Mesothelial cell of epicardium (in vitro differentiated cells): ENCODE measurements at regions not wholly inside any gene's neighbourhood (a gene's known extent, or its start where the extent isn't known, plus 50 kb on each side); places are given as distances from the start of the nearest gene placed in this dataset.

Source experiments
- DNase-seq, 2 experiments: peaks; one replicate each; pipeline ENCODE4 v3.0.0; 2021; ENCODE audit warnings: low spot score in 2 of 2; ENCODE audit not compliant: unreplicated experiment in 2 of 2
- H3K27ac Mint-ChIP-seq: 2 replicates; pipeline ENCODE4 v1.8.0; 2021; ENCODE audit warnings: mixed read lengths
- H3K27me3 Mint-ChIP-seq: 2 replicates; pipeline ENCODE4 v1.8.0; 2021; ENCODE audit warnings: low read depth, mixed read lengths
- H3K36me3 Mint-ChIP-seq: 2 replicates; pipeline ENCODE4 v1.8.0; 2021; ENCODE audit warnings: mixed read lengths
- H3K4me1 Mint-ChIP-seq: 2 replicates; pipeline ENCODE4 v1.8.0; 2021; ENCODE audit warnings: mixed read lengths
- H3K4me3 Mint-ChIP-seq: 2 replicates; pipeline ENCODE4 v1.8.0; 2021; ENCODE audit warnings: mild to moderate bottlenecking, moderate library complexity, mixed read lengths
- H3K9me3 Mint-ChIP-seq: 2 replicates; pipeline ENCODE4 v1.8.0; 2021; ENCODE audit warnings: mixed read lengths
- TF ChIP-seq, protein P1 (sequence below): fragments of 200-600 bp; sonication (generic); IDR thresholded peaks from one replicate; pipeline ENCODE4 v1.5.0; 2021; ENCODE audit warnings: antibody characterized with exemption; ENCODE audit not compliant: unreplicated experiment

DNA sequence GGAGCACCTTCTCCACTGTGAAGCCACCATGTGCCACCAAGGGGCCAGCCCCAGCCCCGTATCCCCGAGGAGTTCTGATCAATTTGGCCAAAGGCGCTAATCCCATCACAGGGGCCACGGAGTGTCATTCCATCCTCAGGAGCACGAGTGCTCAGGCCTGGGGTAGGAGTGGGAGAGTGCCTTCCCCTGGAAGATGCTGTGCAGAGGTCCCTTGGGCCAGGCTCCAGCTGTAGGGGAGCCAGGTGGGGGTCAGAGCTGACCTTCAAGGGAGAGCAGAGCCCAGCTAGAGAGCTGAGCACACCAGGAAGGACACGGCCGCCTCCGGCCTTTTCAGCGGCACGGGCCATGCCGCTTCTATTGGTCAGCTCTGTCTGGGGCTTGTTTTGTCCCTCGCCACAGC lies 1459.9 kb downstream of the BRD1 start:
- TF ChIP-seq, protein P1, sequence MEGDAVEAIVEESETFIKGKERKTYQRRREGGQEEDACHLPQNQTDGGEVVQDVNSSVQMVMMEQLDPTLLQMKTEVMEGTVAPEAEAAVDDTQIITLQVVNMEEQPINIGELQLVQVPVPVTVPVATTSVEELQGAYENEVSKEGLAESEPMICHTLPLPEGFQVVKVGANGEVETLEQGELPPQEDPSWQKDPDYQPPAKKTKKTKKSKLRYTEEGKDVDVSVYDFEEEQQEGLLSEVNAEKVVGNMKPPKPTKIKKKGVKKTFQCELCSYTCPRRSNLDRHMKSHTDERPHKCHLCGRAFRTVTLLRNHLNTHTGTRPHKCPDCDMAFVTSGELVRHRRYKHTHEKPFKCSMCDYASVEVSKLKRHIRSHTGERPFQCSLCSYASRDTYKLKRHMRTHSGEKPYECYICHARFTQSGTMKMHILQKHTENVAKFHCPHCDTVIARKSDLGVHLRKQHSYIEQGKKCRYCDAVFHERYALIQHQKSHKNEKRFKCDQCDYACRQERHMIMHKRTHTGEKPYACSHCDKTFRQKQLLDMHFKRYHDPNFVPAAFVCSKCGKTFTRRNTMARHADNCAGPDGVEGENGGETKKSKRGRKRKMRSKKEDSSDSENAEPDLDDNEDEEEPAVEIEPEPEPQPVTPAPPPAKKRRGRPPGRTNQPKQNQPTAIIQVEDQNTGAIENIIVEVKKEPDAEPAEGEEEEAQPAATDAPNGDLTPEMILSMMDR, result no peak
- Mint-ChIP-seq H3K36me3 (no peaks in the 10 kb centered on the region), H3K27ac (no peak overlapping the region), H3K4me3 (no peak overlapping the region), H3K9me3 (no peaks in the 10 kb centered on the region), H3K27me3 (peaks cover 36% of the 10 kb centered on the region), H3K4me1 (peaks cover 3% of the 10 kb centered on the region)
- no peak for DNase-seq

DNA sequence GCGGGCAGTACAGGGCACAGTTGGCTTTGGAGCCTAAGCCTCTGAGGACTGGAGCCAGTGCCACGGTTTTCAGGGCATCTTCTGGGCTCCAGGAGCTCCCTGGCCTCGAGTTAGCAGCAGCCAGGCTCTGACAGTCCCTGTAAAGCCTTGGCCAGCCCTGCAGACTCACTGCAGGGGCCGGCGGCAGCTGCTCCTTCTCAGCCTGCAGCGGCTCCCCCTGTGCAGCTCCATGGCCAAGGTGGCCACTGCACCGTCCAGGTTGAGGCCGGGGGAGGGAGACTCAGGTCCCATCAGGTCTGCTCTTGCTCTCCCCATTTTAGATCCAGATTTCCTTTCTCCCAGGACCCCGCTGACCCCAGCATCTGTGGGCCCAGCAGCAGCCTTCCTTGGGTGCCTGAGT lies 1461.1 kb downstream of the BRD1 start:
- DNase-seq, result no peak
- no peaks in the 10 kb centered on the region for H3K36me3 Mint-ChIP-seq
- peaks cover 3% of the 10 kb centered on the region for H3K4me1 Mint-ChIP-seq
- no peaks in the 10 kb centered on the region for H3K9me3 Mint-ChIP-seq
- no peak overlapping the region for H3K27ac Mint-ChIP-seq
- no peak overlapping the region for H3K4me3 Mint-ChIP-seq
- H3K27me3 Mint-ChIP-seq, result peaks cover 34% of the 10 kb centered on the region
- TF ChIP-seq, protein P1, result no peak

DNA sequence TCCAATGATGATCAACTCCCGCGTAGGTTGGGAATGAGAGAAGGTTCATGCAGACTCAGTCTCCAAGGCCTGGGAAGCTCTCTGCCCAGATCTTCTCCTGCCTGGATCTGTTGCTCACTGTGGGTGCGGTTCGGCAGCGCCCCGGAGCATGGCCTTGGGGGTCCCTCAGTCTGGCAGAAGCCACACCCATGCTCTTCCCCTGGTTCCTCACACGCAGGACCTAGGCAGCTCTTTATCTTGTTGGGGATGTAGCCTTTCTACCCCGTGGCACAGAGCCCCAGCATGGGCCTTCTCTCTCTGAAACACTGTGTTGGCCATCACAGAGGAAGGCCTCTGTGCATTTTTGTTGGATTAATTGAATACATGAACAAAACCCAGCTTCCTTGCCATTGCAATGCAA lies 1461.6 kb downstream of the BRD1 start:
- no peak overlapping the region for H3K27ac Mint-ChIP-seq
- peaks cover 30% of the 10 kb centered on the region for H3K27me3 Mint-ChIP-seq

DNA sequence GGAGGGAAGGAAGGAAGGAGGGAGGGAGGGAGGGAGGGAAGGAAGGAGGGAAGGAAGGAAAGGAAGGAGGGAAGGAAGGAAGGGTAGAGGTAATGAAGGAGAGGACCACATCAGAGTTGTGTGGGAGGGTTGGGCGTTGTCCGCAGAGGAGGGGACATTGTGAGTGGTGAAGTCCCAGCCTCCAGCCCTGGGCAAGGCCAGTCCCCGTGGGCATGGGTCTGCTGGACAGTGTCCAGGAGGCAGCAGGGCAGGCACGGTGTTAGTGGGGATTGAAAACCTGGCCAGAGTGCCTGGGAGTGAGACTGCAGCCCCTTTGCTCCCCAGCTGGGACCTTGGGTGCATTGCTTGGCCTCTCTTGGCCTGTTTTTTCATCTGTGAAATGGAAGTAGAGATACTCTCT lies 1462.3 kb downstream of the BRD1 start:
- DNase-seq, result no peak
- Mint-ChIP-seq H3K4me3 (no peak overlapping the region), H3K27me3 (peaks cover 23% of the 10 kb centered on the region), H3K9me3 (no peaks in the 10 kb centered on the region), H3K36me3 (no peaks in the 10 kb centered on the region), H3K27ac (no peak overlapping the region), H3K4me1 (no peaks in the 10 kb centered on the region)
- TF ChIP-seq, protein P1, result no peak

More for the DNA sequence above, 1461.6 kb downstream of the BRD1 start:
- no peak overlapping the region for H3K4me3 Mint-ChIP-seq
- TF ChIP-seq, protein P1, result no peak
- no peaks in the 10 kb centered on the region for H3K36me3 Mint-ChIP-seq
- H3K9me3 Mint-ChIP-seq, result no peaks in the 10 kb centered on the region
- peaks cover 3% of the 10 kb centered on the region for H3K4me1 Mint-ChIP-seq
- no peak for DNase-seq

DNA sequence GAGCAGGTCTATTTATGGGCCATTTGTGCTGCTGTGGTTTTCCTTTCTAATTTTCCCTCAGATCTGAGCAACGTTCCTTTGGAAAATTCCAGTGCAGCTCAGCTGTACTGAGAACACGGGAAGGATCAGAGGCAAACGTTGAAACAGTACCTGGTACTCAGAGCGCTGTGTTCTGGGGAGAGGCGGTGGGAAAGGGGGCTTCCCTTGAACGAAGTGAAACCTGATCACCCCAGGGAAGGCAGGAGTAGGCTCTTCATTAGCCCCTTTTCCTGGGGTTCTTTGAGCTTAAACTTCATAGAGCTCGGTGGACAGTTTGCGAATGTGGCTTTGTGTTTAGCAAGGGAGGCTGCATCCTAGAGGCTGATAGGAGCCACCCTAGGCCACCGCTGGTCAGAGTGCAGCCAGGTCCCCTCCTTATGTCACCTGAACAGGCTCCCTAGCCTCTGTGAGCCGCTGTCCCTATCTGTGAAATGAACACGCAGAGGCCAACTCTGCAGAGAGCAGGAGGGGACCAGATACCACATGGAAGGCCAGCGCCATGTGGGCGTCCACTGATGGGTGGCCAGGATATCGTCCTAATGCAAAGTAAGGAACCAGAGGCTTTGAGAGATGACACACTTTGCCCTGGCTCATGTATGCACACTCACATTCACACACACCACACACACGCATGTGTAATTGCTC lies 1464.8 kb downstream of the BRD1 start:
- Mint-ChIP-seq H3K4me3 (no peak overlapping the region), H3K4me1 (no peaks in the 10 kb centered on the region), H3K27me3 (peaks cover 5% of the 10 kb centered on the region), H3K36me3 (no peaks in the 10 kb centered on the region), H3K27ac (no peak overlapping the region), H3K9me3 (no peaks in the 10 kb centered on the region)
- DNase-seq, result no peak
- TF ChIP-seq, protein P1, result no peak
